HG03354 (cell line): ENCODE measurements at regions not wholly inside any gene's neighbourhood (a gene's known extent, or its start where the extent isn't known, plus 50 kb on each side); places are given as distances from the start of the nearest gene placed in this dataset.
"Not testable (repeated sequence)": the region's sequence is repeated elsewhere in the genome, so short reads cannot be mapped to it uniquely, and the experiment has no call there.

Source experiments
- ATAC-seq: cut with Tn5 transposase; IDR thresholded peaks from one replicate; pipeline ENCODE4 v1.9.1; 2021; ENCODE audit warnings: mild to moderate bottlenecking; ENCODE audit not compliant: unreplicated experiment, poor library complexity, severe bottlenecking

DNA sequence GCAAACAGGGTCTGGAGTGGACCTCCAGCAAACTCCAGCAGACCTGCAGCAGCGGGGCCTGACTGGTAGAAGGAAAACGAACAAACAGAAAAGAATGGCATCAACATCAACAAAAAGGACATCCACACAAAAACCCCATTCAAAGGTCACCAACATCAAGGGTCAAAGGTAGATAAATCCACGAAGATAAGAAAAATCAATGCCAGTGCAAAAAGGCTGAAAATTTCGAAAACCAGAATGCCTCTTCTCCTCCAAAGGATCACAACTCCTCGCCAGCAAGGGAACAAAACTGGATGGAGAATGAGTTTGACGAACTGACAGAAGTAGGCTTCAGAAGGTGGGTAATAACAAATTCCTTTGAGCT, 187.6 kb upstream of the EDNRA start:
- not testable (repeated sequence) for ATAC-seq

GRCh38 chr4:147299205-147299604, 181.7 kb upstream of the EDNRA start:
- no peak for ATAC-seq

- ATAC-seq, result no peak
Measured at GRCh38 chr4:147303174-147303872, 177.6 kb upstream of the EDNRA start.

- no peak for ATAC-seq
Measured at GRCh38 chr4:147303873-147304229, 177.0 kb upstream of the EDNRA start.

DNA sequence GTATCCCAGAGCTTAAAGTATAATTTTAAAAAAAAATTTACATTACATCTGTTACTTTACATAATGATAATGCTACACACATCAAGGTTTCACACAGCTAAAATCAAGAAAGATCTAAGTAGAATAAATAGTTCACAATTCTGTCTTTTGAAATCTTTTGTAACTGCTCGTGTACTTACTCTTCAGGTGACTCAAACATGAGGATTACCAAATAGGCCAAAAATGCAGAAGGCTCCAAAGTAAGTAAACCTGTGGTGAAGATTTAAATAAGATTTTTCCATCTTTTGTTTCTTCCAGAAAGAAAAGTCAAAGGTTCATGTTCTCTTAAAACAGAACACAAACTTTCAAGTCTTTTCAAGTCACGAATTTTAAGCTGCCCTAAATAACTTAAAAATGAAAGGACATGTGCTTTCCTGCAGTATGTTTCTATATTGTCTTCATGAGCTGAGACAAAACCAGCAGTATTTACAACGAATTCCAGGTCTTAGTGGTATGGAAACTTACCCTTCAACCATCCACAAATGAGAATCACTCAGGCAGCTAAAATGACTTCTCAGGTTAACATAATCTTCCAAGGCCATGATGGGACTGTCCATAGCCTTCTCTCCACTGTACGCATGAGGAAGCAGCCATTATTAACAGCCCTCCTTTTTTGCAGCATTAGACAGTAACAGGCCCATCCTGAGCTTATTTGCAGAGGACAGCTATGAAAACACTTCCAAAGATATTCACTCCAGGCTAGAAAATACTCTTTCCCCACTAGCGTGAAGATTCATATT, 172.8 kb upstream of the EDNRA start:
- no peak for ATAC-seq

- no peak for ATAC-seq
Measured at GRCh38 chr4:147309434-147309833, 171.5 kb upstream of the EDNRA start.

- ATAC-seq, result no peak
Measured at GRCh38 chr4:147310312-147310711, 170.6 kb upstream of the EDNRA start.

DNA sequence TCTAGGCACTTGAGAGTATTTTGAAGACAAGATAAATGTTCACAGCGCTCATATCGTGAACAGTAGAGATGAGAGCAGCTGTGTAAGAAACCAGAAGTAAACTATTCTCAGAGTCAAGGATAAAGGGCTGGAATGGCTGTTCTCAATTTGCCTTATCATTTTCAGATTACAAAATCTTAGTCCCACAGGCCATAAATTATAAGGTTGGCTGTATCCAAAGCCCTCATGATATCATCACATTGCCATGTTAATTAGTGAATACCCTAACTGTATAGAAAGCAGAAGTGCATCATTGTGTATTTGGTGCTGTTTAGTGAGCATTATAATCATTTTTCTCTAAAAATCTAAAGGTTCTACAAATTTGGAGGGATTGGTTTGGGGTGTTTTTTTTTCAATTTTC, 168.9 kb upstream of the EDNRA start:
- ATAC-seq, result no peak

DNA sequence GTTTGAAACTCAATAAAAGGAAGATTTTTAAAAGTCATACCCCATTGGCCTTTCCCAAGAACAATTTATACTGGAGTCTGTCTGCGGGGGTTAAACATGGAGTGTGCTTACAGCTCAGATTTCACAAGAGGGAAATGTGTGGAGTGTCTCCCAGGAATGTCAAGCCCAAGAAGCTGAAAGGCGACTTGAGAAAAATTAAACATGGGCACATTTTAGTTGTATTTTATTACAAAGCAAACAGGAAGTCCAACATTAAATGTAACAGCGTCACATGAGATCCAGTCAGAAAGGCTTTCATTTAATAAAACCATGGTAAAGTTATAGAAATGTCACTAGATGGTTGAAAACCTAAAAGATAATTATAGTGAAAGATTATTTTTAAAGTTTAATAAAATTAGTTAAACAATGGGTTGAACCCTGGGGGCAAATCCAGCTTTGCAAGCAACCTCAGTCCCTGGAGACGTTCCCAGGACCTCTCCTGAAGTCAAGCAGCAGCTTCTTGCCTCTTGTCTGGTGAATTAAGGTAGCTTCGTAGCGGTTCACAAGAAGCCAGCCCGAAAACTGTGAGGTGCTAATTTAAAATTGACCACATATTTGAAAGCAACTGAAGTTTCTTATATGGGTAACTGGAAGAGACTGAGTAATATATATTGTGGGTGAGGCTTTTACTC, 168.4 kb upstream of the EDNRA start:
- no peak for ATAC-seq

GRCh38 chr4:147313108-147313507, 167.8 kb upstream of the EDNRA start:
- ATAC-seq, result no peak

- no peak for ATAC-seq
Measured at GRCh38 chr4:147318586-147318985, 162.3 kb upstream of the EDNRA start.

GRCh38 chr4:147325571-147325981, 155.3 kb upstream of the EDNRA start:
- no peak for ATAC-seq

GRCh38 chr4:147326591-147326990, 154.3 kb upstream of the EDNRA start:
- ATAC-seq, result no peak

DNA sequence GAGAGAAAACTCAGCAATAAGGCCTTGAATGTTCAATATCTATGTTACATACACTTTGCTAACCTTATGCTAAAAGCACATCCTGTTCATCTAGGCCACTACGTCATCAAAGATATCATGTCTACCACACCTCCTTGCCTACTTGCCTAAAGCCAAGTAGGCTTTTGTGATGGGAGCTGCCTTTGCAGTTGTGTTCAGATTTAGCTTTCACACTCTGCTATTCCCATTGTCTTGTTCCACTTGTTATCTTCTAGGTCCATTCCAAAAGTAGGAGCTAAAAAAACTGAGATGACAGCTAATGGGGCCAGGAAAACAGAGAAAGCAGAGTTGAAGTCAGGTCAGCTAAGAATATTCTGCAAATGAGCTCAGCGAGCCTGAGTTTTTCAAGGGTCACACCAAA, 153.6 kb upstream of the EDNRA start:
- ATAC-seq, result no peak

DNA sequence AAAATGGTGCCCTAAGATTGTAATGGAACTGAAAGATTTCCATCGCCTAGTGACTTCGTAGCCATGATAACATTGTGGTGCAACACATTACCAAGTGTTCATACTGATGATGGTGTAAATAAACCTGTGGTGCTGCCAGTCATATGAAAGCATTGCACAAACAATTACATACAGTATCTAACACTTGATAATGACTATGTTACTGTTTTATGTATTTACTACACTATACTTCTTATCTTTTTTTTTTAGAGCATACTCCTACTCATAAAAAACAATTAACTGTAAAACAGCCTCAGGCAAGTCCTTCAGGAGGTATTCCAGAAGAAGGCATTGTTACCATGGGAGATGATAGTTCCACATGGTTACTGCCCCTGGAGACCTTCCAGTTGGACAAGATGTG, 152.7 kb upstream of the EDNRA start:
- ATAC-seq, result no peak

DNA sequence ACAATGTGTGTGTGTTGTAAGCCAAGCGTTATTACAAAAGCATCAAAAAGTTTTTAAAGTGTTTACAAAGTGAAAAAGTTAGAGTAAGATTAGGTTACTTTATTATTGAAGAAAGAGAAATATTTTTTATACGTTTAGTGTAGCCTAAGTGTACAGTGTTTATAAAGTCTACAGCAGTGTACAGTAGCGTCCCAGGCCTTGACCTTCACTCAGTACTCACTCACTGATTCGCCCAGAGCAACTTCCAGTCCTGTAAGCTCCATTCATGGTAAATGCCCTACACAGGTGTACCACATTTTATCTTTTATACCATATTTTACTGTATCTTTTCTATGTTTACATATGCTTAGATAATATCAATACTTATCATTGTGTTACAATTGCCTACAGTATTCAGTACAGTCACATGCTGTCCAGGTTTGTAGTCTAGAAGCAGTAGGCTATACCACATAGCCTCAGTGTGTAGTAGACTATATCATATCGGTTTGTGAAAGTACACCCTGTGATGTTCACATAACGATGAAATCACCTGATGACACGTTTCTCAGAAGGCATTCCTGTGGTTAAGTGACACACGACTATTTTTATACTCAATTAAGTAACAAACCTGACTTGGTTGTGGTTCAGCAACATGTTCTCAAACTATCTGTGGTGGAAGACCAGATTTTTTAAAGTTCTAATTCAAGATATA, 152.0 kb upstream of the EDNRA start:
- no peak for ATAC-seq

DNA sequence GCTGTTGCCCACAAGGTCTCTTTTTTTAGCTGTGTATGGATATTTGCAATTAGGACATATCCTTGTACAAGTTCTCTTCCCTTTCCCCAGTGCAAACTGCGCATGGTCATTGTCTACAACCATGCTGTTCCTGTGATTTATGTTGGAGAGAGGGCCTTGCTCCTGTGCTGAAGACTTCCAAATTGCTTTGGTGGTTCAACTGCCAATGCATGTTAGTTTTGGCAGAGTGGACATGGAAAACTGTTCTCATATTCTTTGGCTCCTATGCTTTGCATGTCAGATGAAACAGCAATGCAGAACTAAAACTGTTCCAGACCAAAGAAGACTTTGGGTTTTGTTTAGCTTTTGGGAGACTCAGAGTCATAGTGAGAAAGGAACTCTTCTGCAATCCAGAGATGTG, 148.8 kb upstream of the EDNRA start:
- ATAC-seq, result no peak

GRCh38 chr4:147334478-147334877, 146.4 kb upstream of the EDNRA start:
- no peak for ATAC-seq

- ATAC-seq, result no peak
Measured at GRCh38 chr4:147335183-147335582, 145.7 kb upstream of the EDNRA start.

DNA sequence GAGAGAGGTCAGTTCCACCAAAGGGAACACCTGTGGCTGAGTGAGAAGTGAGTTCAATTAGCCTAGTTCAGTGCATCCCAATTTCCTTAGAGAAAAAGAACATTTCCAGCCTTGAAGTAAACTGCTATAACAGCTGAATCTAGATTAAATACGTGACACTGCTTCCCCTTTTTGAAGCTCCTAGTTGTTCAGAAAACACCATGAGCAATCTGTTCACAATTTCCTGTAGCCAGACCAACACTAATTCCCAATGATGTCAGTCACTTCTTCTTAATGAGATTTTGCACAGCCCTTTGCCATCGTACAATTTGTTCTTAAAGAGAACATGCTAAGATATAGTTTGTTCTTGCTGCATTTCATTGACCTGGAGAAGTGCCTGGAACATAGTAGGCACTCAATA, 144.6 kb upstream of the EDNRA start:
- no peak for ATAC-seq
